Neural crest cell (in vitro differentiated cells): ENCODE measurements at regions not wholly inside any gene's neighbourhood (a gene's known extent, or its start where the extent isn't known, plus 50 kb on each side); places are given as distances from the start of the nearest gene placed in this dataset.

ENCODE experiments used
- DNase-seq: peaks from one replicate; pipeline ENCODE4 v3.0.0; 2021; ENCODE audit warnings: low read depth, mixed read lengths, low spot score
- H3K27ac Mint-ChIP-seq: one replicate; pipeline ENCODE4 v1.8.0; 2021; ENCODE audit warnings: mild to moderate bottlenecking, mixed read lengths; ENCODE audit not compliant: unreplicated experiment
- H3K27me3 Mint-ChIP-seq: 2 replicates; pipeline ENCODE4 v1.8.0; 2021; ENCODE audit warnings: low read depth, mild to moderate bottlenecking, mixed read lengths
- H3K36me3 Mint-ChIP-seq: 2 replicates; pipeline ENCODE4 v1.8.0; 2021; ENCODE audit warnings: low read depth, mild to moderate bottlenecking, mixed read lengths
- H3K4me1 Mint-ChIP-seq: 2 replicates; pipeline ENCODE4 v1.8.0; 2021; ENCODE audit warnings: mixed read lengths
- H3K4me3 Mint-ChIP-seq: one replicate; pipeline ENCODE4 v1.8.0; 2021; ENCODE audit warnings: mild to moderate bottlenecking, mixed read lengths
- H3K9me3 Mint-ChIP-seq: 2 replicates; pipeline ENCODE4 v1.8.0; 2021; ENCODE audit warnings: mixed read lengths
- CTCF ChIP-seq: fragments of 200-600 bp; sonication (generic); conservative IDR thresholded peaks from 2 replicates; pipeline ENCODE4 v1.5.0; 2021; ENCODE audit warnings: antibody characterized with exemption, mild to moderate bottlenecking

GRCh38 chr5:100161868-100162267 lies 373.3 kb upstream of the FAM174A start:
- no peak for DNase-seq
- H3K36me3 Mint-ChIP-seq, result peaks cover 5% of the 10 kb centered on the region
- peaks cover 15% of the 10 kb centered on the region for H3K9me3 Mint-ChIP-seq
- no peak overlapping the region for H3K4me3 Mint-ChIP-seq
- H3K27me3 Mint-ChIP-seq, result no peaks in the 10 kb centered on the region
- H3K27ac Mint-ChIP-seq, result no peak overlapping the region
- H3K4me1 Mint-ChIP-seq, result no peaks in the 10 kb centered on the region
- no peak for TF ChIP-seq CTCF

GRCh38 chr5:100157066-100157465 lies 378.1 kb upstream of the FAM174A start:
- Mint-ChIP-seq H3K27me3 (no peaks in the 10 kb centered on the region), H3K4me3 (no peak overlapping the region), H3K4me1 (no peaks in the 10 kb centered on the region), H3K36me3 (peaks cover 5% of the 10 kb centered on the region), H3K9me3 (peaks cover 10% of the 10 kb centered on the region), H3K27ac (no peak overlapping the region)
- DNase-seq, result no peak
- no peak for TF ChIP-seq CTCF

GRCh38 chr5:100148239-100148638 lies 386.9 kb upstream of the FAM174A start:
- Mint-ChIP-seq H3K4me1 (no peaks in the 10 kb centered on the region), H3K4me3 (no peak overlapping the region), H3K36me3 (no peaks in the 10 kb centered on the region), H3K27ac (no peak overlapping the region), H3K9me3 (no peaks in the 10 kb centered on the region), H3K27me3 (no peaks in the 10 kb centered on the region)
- no peak for TF ChIP-seq CTCF
- no peak for DNase-seq

GRCh38 chr5:100142607-100143006 lies 392.6 kb upstream of the FAM174A start:
- no peak overlapping the region for H3K27ac Mint-ChIP-seq
- DNase-seq, result no peak
- H3K4me1 Mint-ChIP-seq, result no peaks in the 10 kb centered on the region
- H3K36me3 Mint-ChIP-seq, result no peaks in the 10 kb centered on the region
- TF ChIP-seq CTCF, result no peak
- no peak overlapping the region for H3K4me3 Mint-ChIP-seq
- H3K27me3 Mint-ChIP-seq, result no peaks in the 10 kb centered on the region
- H3K9me3 Mint-ChIP-seq, result no peaks in the 10 kb centered on the region

- TF ChIP-seq CTCF, result no peak
- no peak for DNase-seq
- Mint-ChIP-seq H3K27me3 (no peaks in the 10 kb centered on the region), H3K27ac (no peak overlapping the region), H3K9me3 (no peaks in the 10 kb centered on the region), H3K4me3 (no peak overlapping the region), H3K36me3 (no peaks in the 10 kb centered on the region), H3K4me1 (no peaks in the 10 kb centered on the region)
Observed at GRCh38 chr5:100131161-100131560, 404.0 kb upstream of the FAM174A start.

GRCh38 chr5:100130307-100130706 lies 404.9 kb upstream of the FAM174A start:
- no peak for TF ChIP-seq CTCF
- Mint-ChIP-seq H3K4me1 (no peaks in the 10 kb centered on the region), H3K27ac (no peak overlapping the region), H3K9me3 (no peaks in the 10 kb centered on the region), H3K36me3 (no peaks in the 10 kb centered on the region), H3K4me3 (no peak overlapping the region), H3K27me3 (no peaks in the 10 kb centered on the region)
- no peak for DNase-seq
